ENCODE measurements at regions not wholly inside any gene's neighbourhood (a gene's known extent, or its start where the extent isn't known, plus 50 kb on each side); places are given as distances from the start of the nearest gene placed in this dataset.
"Not testable (repeated sequence)": the region's sequence is repeated elsewhere in the genome, so short reads cannot be mapped to it uniquely, and the experiment has no call there.

DNA sequence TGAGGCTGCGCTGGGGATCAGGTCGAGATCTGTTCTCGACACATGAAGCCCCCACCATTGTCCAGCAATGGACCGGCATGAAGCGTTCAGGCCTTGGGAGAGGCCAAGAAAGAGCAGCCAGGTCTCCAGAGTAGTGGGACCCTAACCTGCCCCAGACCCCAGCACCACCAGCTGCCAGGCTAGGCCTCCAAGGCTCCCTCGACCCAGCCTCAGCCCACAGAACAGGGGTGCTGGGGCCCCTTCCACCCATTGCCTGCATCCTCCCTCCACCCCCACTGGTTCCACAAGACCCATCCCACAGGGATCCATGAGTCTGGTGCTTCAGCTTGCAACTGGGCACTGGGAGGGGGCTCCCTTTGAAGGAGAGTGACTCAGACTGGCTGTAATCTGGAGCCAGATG is 120.3 kb downstream of the TUBA3C start:
- no peak for DNase-seq

DNA sequence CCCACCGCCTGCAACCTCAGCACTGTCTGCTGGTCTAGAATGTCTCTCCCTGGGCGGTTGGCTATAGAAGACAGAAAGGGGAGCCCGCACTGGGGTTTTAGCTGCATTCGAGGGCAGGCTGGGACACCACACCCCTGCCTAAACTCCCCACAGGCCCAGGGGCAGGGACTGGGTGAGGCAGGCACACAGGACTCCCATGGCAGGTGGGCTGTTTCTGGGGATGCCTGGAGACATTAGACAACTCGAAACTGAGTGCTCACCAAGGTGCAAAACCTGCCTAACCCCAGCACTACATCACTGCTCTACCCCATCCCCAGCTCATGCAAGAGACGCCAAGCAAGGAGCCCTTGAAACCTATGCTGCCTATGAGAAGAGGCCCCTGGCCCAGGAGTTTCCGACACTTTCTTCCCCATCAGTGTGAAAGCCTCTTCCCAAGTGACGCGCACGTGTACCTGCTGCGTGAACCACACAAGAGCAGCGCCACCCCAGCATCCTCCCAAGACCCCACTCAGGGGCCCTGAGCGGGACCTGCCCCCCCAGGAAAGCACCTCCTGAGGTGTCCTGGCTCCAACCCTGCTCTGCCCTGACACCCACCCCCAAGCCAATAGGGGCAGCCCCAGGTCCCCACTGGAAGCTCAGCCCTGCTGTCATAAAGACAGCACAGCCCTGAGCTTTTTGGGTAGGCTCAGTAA is 121.2 kb downstream of the TUBA3C start:
- DNase-seq, result no peak

DNA sequence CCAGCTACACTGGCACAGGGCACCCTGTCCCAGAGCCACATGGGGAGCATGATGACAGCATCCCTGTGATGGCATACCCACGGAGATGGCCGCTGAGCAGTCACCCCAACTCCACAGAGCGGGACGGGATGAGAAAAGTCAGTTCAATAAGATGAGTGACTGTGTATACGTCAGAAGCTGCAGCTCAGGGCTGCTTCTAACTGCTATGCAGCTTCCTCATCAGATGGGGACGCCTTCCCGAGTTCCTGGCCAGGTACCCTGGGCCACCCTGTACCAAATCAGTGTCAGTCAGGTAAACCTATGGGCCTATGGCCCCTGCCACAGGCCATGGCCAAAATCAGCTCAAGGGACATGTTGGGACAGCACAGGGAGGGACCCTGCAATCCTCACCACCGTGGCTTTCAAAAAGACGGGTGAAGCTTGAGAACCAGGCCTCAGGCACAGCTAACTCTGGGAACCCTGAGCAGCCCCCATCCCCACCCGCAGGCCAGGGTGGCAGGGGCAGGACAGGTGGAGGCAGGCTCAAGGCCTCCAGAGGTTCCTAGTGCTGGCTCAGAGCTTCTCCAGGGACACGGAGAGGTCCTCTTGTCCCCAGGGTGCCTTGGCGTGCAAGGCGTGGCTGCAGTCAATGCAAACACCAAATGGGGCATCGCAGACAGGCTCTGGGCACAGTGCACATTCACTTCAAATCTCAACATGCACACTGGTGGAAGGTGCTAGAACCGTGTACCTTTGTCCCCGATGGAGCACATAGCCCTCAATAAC is 122.4 kb downstream of the TUBA3C start:
- DNase-seq, result no peak

DNA sequence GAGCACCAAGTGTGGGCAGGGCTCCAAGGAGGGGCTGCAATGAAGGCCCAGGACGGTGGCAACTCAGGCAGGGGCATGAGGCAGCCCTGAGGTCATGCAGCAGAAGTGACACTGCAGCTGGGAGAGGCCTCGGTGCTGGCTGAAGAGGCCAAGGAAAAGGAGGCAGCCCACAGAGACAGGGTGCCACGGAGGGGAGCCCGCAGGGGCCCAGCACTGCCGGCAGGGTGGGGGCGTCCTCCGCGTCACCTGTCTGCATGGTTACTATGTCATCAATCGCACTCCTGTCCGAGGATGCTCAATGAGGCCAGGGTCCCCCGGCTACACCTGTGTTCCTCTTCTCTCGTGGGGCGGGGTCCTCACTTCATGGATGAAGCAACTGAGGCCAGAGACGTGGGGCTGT is 123.1 kb downstream of the TUBA3C start:
- DNase-seq, result no peak

DNA sequence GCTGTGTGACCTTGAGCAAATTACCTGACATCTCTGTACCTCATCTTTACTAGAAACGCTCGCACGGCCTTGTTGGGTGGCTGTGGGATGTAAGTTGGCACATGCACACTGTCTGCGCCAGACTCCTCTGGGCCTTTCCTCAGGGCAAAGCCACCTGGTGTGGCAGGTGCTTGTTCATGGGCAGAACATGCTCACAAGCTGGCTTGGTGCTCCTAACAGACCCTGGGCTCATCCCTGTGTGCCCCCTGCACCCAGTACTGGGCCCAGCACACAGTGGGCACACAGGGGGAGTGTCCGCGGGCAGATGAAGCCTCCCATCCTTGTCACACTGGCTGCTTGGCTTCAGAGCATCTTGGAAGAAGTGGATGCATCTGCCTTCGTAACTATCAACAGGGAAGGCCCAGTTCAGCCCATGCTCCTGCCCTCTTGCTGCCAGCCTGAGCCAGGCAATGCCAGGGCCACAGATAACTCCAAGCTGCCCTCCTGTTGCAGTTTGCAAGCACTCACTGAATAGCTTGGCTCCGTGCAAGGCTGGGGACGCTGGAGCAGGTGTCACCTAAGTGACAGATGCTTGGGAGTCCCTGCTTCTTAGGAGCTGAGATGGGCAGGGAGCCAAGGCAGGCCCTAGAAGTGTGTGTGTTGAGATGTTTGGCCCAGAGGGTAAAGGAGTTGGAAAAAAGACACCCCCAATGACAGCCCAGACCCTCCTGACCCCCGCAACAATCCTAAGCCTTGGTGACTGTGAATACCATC is 123.9 kb downstream of the TUBA3C start:
- DNase-seq, result no peak

DNA sequence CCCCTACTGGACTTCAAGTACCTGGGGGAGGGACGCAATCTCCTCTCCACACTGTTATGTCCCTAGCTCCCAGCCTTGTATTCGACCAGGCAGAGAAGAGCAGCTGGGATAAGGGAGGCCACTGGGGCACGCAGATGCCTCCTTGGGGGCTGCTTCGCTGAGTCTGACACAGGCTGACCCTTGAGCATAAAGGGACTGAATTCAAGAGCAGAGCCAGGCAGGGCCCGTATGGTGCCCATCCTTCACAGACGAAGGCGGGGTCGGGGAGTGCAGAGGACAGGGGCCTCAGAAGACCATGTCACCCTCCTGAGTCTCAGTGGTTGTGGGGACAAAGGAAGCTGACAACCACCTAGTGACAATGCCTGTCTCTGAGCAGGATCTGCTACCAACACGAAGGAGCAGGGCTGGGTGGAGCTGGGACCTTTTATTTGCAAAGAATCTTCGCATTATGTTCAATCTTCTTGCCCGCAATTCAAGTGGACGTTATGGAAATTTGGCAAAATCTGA is 124.6 kb downstream of the TUBA3C start:
- no peak for DNase-seq

DNA sequence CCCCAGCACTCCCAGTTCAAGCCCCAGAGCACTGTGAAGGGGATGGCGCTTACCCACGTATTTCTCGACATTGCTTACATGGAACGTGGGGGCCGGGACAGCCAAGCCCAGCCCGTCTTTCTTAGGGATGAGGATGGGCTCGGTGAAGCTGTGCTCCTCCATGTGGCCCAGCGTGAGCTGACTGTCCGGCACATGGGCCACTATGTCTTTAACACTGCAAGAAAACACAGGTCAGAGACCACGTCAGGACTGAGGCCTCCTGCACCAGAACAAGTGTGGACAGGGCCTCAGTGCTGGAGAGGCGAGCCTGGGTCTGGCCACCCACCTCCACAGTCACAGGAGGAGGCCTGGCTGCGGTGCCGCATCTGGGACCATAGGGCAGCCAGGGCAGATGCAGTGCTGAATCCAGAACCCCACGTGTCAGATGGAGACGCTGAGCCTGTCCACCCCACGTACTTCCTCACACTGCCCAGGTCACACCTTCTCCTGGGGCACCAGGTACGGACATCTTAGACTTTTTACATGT is 125.2 kb downstream of the TUBA3C start:
- DNase-seq, result no peak

DNA sequence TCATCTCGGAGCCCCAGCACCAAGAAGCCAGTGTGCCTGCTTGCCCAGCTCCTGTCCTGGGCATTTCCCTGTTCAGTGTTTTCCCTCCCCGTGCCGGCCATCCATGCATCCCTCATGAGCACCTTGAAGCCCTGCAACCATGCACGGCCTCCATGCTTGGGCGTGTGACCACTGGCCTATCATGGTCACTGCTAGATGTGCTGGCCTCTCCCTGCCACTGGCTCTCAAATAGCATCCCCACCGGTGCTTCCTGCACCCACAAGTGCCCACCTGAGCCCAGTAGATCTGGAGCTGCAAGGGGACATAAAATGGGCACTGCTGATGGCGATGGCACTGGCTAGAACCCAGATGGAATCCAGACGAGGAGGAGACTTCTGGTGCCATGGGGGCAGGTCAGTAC is 126.0 kb downstream of the TUBA3C start:
- DNase-seq, result no peak

DNA sequence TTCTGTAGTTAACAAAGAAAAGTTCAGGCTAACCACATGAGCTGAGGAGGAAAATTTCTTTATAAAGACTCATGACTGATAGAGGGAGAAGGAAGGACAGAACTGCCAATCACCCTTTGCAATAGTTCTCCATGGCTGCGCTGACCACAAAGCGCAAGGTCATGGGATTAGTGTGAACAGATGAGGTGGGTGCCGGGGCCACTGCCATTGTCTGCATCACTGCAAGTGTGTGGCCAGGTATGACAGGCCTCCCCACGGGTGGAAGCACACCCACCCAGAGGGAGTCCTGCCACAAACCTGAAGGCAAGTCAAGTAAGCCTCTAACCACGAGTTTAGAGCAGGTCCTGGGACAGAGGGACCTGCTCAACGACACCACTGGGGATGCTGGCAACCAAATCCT is 128.1 kb downstream of the TUBA3C start:
- DNase-seq, result no peak

DNA sequence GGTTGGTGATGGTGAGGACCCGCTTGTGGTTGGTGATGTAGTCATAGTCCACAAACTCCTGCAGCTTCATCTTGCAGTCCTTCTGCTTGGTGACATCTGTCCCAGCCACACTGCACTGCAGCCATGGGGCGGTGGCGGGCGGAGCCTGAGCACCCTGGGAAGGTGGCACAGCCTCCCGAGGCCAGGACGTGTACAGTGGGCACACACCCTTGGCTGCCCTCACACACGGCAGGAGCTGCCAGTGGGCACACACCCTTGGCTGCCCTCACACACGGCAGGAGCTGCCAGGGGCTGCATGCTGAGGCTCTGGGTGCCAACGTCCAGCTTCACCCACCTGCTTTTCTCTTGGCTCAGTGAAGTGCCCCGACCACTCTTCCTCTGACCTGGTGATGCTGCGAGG is 128.7 kb downstream of the TUBA3C start:
- no peak for DNase-seq

DNA sequence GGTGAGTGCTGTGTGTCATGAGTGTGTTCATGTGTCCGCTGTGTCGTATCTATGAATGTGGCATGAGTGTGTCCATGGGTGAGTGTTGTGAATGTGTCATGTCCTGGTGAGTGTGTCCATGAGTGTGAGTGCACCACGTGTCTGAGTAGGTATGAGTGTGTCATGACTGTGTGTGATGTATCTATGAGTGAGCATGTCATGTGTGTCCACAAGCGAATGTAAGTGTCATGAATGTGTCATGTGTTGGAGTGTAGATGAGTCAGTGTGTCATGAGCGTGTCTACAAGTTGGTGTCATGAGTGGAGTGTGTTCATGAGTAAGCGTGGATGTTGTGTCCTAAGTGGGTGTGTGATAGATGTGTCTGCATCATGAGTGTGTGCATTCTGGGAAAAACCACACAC is 129.4 kb downstream of the TUBA3C start:
- DNase-seq, result no peak

DNA sequence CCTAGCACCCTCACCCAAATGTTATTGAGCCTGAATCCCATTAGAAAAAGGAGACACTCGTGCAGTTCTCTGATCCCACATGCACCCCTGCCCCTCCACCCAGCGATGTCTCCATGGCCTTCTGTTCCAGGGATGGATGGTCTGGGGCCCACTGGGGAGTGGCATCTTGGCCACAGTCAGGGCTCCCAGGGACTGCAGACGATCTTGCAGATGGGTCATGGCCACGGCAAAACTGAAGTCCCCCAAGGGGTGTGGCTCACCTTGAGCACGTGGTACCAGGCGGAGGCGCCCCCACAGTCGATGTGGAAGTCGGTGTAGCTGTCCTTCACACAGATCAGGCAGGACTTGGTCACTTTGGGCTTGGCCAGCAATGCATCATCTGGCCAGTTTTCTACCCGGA is 130.7 kb downstream of the TUBA3C start:
- DNase-seq, result no peak

DNA sequence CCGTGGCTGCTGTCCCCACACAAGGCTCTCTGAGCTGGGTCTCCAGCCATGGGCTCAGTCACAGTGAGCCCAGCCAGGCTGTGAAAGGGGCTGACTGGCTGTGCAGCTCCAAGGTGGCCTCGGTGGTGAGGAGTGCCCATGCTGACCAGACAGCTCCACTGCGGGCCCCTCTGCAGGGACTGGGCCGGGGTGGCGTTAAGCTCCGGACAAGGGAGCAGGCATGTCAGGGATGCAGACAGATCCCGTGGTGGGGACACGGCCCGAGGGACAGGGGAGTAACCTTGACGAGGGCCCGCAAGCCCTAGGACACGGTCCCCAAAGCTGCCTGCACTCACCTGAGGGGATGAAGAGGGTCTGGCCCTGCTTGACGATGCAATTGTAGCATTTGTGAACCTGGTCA is 132.0 kb downstream of the TUBA3C start:
- DNase-seq, result not testable (repeated sequence)

DNA sequence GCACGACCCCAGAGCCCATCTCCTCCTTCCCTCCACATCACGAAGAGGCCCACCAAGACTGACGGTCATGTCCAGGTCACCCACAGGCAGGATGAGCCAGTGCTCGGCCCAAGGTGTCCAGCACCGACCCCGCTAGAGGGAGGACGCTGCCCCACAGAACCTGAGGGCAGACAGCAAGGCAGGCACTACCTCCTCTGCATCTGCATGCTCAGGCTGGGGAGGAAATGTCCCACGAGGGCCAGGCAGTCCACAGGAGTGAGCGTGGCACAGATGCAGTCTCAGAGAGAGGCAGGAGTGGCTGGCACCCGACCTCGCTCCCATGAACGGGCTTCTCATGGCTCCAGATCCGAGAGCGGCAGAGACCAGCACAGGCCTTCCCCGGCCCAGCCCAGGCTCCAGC is 133.2 kb downstream of the TUBA3C start:
- DNase-seq, result no peak

DNA sequence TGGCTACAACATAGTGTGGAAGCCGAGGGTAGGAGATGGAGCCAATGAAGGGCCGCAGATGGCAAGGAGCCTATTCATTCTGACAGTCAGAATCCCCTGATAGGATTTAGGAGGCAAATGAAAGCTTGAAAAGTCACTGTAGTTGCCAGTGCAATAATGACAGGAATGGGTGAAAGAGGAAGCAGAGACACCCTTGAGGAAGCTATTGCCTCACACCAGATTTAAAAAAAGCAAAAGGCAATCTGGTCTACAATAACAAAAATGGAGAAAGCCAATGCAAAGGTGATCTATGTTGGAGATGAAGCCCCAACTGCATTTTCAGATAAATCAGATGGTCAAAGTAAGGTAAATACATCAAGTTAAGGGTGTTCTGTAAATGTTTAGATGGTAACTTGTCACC is 158.5 kb downstream of the TUBA3C start:
- no peak for DNase-seq

DNA sequence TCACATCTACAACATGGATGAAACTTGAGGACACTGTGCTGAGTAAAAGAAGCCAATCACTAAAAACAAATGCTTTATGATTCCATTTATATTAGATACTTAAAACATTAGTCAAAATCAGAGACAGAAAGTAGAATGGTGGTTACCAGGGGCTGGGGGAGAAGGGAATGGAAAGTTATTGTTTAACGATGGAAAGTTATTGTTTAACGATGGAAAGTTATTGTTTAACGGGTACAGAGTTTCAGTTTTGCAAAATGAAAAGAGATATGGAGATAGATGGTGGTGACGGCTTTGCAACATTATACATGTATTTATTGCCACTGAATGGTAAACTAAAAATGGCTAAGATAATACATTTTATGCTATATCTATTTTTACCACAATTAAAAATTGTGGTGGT is 160.6 kb downstream of the TUBA3C start:
- no peak for DNase-seq

DNA sequence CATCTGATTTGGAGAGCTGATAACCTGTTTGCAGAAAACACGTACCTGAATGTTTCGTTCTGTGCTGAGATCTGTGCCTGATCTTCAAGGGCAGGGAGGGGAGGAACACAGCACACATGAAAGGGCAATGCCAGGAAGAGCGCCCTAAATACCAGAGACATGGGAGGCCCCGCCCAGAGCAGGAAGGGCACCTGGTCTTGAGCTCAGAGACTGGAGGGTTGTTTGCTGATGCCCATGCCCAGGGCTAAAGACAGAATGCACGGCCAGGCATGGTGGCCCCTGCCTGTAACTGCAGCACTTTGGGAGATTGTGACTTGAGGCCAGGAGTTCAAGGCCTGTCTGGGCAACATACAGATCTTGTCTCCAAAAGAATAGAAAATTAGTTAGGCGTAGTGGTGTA is 183.2 kb downstream of the TUBA3C start:
- no peak for DNase-seq

DNA sequence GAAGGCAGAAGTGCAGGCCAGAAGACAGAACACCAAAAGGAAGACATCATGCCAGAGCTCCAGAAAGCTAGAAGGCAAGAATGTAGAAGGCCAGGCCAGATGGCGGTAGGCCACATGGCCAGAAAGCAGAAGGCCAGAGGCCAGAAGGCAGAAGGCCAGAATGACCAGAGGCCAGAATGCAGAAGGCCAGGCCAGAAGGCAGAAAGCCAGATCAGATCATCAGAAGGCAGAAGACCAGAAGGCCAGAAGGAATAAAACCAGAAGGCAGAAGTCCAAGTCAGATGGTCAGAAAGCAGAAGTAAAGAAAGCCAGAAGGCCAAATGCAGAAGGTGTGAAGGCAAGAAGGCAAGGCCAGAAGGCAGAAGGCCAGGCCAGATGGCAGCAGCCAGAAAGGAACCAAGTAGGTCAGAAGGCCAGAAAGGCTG is 185.0 kb downstream of the TUBA3C start:
- DNase-seq, result no peak

DNA sequence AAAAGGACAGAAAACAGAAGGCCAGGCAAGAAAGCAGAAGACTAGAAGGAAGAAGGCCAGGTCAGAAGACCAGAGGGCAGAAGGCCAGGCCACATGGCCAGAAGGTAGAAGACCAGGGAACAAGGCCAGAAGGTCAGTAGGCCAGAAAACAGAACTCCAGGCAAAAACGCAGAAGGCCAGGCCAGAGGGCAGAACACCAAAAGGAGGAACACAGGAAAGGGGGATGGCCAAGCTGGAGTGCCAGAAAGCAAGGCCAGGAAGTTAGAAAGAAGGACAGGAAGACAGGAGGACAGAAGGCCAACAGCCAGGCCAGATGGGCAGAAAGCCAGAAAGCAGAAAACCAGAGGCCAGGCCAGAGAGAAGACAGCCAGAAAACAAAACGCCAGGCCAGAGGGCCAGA is 185.4 kb downstream of the TUBA3C start:
- DNase-seq, result no peak

DNA sequence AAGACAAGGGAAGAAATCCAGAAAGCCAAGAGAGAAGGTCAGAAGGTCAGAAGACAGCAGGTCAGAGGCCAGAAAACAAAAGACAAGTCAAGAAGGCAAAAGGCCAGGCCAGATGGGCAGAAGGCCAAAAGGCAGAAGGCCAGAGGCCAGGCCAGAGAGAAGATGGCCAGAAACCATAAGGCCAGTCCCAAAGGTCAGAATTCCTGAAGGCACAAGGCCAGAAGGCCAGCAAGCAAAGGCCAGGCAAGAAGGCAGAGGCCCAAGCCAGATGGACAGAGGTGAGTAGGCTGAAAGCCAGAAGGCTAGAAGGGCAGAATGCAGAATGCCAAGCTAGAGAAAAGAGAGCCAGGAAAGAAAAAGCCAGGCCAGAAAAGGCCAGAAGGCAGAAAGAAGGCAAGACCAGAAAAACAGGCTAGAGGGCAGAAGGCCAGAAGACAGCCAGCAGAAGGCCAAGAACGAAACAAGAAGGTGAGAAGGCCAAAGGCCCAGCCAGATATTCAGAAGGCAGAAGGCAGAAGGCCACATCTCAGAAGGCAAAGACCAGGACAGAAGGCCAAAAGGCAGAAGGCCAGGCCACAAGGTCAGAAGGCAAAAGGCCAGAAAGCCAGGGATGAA is 186.3 kb downstream of the TUBA3C start:
- no peak for DNase-seq

DNA sequence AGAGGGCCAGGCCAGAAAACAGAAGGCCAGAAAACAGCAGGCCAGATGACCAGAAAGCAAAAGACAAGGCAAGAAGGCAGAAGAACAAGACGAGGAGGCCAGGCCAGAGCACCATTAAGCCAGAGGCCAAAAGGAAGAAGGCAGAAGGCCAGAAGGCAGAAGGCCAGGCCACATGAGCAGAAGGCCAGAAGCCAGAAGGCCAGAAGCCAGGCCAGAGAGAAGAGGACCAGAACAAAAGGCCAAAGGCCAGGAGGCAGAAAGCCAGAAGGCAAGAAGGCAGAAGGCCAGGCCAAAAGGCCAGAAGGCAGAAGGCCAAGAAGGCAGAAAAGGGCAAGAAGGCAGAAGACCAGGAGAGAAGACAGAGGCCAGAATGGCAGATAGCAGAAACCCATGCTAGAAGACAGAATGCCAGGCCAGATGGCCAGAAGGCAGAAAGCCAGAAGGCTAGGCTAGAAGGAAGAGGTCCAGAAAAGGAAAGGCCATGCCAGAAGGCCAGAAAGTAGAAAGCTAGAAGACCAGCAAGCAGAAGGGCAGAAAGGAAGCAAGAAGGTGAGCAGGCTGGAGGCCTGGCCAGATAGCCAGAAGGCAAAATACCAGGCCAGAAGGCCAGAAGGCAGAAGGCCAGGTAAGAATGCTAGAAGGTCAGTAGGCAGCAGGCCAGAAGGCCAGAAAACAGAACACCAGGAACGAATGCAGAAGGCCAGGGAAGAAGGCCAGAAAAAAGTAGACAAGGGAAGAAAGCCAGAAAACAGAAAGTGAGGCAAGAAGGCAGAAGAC is 187.6 kb downstream of the TUBA3C start:
- DNase-seq, result no peak

DNA sequence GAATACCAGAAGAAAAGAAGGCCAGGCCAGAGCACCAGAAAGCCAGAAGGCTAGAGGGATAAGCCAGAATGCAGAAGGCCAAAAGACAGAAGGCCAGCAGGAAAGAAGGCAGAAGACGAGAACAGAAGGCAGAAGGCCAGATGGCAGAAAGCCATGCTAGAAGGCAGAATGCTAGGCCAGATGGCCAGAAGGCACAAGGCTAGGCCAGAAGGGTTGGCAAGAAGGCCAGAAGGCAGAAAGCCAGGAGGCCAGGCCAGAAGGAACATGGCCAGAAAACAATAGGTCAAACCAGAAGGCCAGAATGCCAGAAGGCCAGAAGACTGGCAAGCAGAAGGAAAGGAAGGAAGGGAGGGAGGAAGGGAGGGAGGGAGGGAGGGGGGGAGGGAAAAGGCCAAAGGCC is 188.8 kb downstream of the TUBA3C start:
- DNase-seq, result no peak

Data from activated gamma-delta T cell (primary cell).